Hepatocyte (in vitro differentiated cells): ENCODE measurements at regions not wholly inside any gene's neighbourhood (a gene's known extent, or its start where the extent isn't known, plus 50 kb on each side); places are given as distances from the start of the nearest gene placed in this dataset.

Source experiments
- DNase-seq: peaks from one replicate; pipeline ENCODE4 v3.0.0-alpha.2; 2016; ENCODE audit warnings: low spot score
- H2AFZ ChIP-seq: fragments of 200-600 bp; sonication (generic); 2 replicates; pipeline ENCODE4 v1.6.0; 2016; ENCODE audit warnings: antibody characterized with exemption, mild to moderate bottlenecking
- H3K27ac ChIP-seq: fragments of 200-600 bp; sonication (generic); 2 replicates; pipeline ENCODE4 v1.5.1; 2016; ENCODE audit warnings: mild to moderate bottlenecking
- H3K27me3 ChIP-seq: fragments of 200-600 bp; sonication (generic); 2 replicates; pipeline ENCODE4 v1.6.1; 2016
- H3K36me3 ChIP-seq: fragments of 200-600 bp; sonication (generic); replicated peaks from 2 replicates; pipeline ENCODE4 v1.5.1; 2016; ENCODE audit warnings: low read depth; ENCODE audit not compliant: insufficient read depth
- H3K4me1 ChIP-seq: fragments of 200-600 bp; sonication (generic); 2 replicates; pipeline ENCODE4 v1.5.1; 2016; ENCODE audit warnings: mild to moderate bottlenecking, moderate library complexity; ENCODE audit not compliant: insufficient read depth
- H3K4me2 ChIP-seq: fragments of 200-600 bp; sonication (generic); 2 replicates; pipeline ENCODE4 v1.6.0; 2016
- H3K4me3 ChIP-seq: fragments of 200-600 bp; sonication (generic); 2 replicates; pipeline ENCODE4 v1.5.1; 2016; ENCODE audit warnings: mild to moderate bottlenecking
- H3K79me2 ChIP-seq: fragments of 200-600 bp; sonication (generic); 2 replicates; pipeline ENCODE4 v1.6.0; 2017; ENCODE audit warnings: mild to moderate bottlenecking
- H3K9me2 ChIP-seq: fragments of 200-600 bp; sonication (generic); replicated peaks from 2 replicates; pipeline ENCODE4 v1.6.0; 2017; ENCODE audit warnings: mild to moderate bottlenecking; ENCODE audit not compliant: insufficient read depth
- H3K9me3 ChIP-seq: fragments of 200-600 bp; sonication (generic); 2 replicates; pipeline ENCODE4 v1.5.1; 2016; ENCODE audit warnings: low read depth, mild to moderate bottlenecking
- H4K20me1 ChIP-seq: fragments of 200-600 bp; sonication (generic); 2 replicates; pipeline ENCODE4 v1.6.0; 2016; ENCODE audit warnings: mild to moderate bottlenecking; ENCODE audit not compliant: insufficient read depth, poor library complexity, severe bottlenecking
- EZH2 ChIP-seq: fragments of 200-600 bp; sonication (generic); IDR thresholded peaks from 2 replicates; pipeline ENCODE4 v1.6.1; 2016; ENCODE audit warnings: antibody characterized with exemption, mild to moderate bottlenecking, borderline replicate concordance
- EZH2phosphoT487 ChIP-seq: fragments of 200-600 bp; sonication (generic); IDR thresholded peaks from one replicate; pipeline ENCODE4 v1.6.1; 2018; ENCODE audit warnings: antibody characterized with exemption, mild to moderate bottlenecking, low read depth, moderate library complexity; ENCODE audit not compliant: unreplicated experiment, severe bottlenecking
- WGBS: methylation state at CpG from one replicate; pipeline ENCODE4 v1.1.6; 2016; ENCODE audit warnings: low lambda C conversion rate; ENCODE audit errors: missing lambda C conversion rate; 5-methylcytosine and 5-hydroxymethylcytosine counted together
- TF ChIP-seq, protein P1 (sequence below): fragments of 200-600 bp; sonication (generic); IDR thresholded peaks from 2 replicates; pipeline ENCODE4 v1.5.1; 2016; ENCODE audit warnings: antibody characterized with exemption, mild to moderate bottlenecking; ENCODE audit not compliant: poor library complexity

DNA sequence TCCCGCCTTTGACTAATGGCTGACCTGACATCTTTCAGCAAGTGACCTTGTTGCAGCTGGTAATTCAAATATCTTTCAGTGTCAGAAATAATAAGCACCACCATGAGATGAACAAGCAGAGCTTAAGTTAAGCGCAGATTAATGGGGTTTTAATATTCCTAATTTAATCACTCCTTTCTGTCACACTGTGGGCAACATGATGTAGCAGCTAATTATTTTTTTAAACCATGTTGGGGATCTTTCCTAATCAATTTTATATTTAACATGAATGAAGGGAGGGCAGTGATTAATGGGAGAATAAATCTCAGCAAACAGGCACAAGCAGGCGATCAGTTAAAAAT lies 353.6 kb upstream of the TNRC6C start:
- TF ChIP-seq EZH2 (no peak), EZH2phosphoT487 (no peak)
- TF ChIP-seq, protein P1, sequence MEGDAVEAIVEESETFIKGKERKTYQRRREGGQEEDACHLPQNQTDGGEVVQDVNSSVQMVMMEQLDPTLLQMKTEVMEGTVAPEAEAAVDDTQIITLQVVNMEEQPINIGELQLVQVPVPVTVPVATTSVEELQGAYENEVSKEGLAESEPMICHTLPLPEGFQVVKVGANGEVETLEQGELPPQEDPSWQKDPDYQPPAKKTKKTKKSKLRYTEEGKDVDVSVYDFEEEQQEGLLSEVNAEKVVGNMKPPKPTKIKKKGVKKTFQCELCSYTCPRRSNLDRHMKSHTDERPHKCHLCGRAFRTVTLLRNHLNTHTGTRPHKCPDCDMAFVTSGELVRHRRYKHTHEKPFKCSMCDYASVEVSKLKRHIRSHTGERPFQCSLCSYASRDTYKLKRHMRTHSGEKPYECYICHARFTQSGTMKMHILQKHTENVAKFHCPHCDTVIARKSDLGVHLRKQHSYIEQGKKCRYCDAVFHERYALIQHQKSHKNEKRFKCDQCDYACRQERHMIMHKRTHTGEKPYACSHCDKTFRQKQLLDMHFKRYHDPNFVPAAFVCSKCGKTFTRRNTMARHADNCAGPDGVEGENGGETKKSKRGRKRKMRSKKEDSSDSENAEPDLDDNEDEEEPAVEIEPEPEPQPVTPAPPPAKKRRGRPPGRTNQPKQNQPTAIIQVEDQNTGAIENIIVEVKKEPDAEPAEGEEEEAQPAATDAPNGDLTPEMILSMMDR = no peak
- 97% methylated on average over 3 of the region's 3 CpGs for WGBS

DNA sequence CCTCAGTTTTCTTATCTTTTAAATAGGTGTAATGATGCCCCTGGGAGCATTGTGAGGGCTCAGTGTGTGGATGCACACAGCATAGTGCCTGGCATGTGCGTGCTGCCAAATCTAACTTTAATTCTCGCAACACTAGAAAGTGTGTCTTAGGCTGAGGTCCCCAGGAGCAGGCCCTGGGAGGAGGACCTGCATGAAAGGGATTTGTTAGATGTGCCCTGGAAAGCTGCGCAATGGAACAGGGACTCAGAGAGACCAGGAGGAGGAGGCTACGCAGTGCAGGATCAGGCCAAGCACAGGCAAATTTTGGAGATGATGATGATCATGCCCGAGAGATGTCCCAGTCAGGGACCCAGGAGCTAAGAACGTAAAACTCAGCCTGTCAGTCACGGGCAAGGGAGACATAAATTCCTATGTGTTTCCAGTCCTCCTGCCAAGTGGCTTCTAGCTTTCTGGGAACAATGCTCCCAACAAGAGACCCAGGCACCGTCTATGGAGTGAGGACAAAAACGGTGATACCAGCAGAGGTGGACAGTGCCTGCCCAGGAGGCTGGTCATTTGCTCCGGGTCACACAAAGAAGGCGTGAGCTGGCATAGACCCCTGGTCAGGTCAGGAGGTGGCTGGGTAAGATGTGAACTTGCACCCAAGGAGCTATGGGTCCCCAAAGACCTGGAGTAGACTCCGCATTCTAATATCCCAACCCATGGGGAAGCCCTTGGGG lies 352.2 kb upstream of the TNRC6C start:
- Histone ChIP-seq H3K27me3 (no peaks in the 10 kb centered on the region), H3K27ac (no peak overlapping the region), H3K4me2 (no peak overlapping the region), H3K9me2 (no peaks in the 10 kb centered on the region), H3K9me3 (no peaks in the 10 kb centered on the region), H4K20me1 (no peaks in the 10 kb centered on the region), H3K79me2 (no peaks in the 10 kb centered on the region), H3K4me3 (no peak overlapping the region), H2AFZ (no peak overlapping the region), H3K36me3 (no peaks in the 10 kb centered on the region), H3K4me1 (peaks cover 35% of the 10 kb centered on the region)
- WGBS = 93% methylated on average over 12 of the region's 12 CpGs
- TF ChIP-seq EZH2 = no peak
- TF ChIP-seq, protein P1 = no peak
- no peak for TF ChIP-seq EZH2phosphoT487
- DNase-seq = no peak

More for the DNA sequence above, 353.6 kb upstream of the TNRC6C start:
- H3K27me3 ChIP-seq = no peaks in the 10 kb centered on the region
- no peaks in the 10 kb centered on the region for H3K9me2 ChIP-seq
- no peaks in the 10 kb centered on the region for H3K36me3 ChIP-seq
- H3K4me2 ChIP-seq = no peak overlapping the region
- DNase-seq = no peak
- no peak overlapping the region for H3K4me3 ChIP-seq
- no peak overlapping the region for H2AFZ ChIP-seq
- H4K20me1 ChIP-seq = no peaks in the 10 kb centered on the region
- no peaks in the 10 kb centered on the region for H3K79me2 ChIP-seq
- H3K4me1 ChIP-seq = peaks cover 30% of the 10 kb centered on the region
- no peaks in the 10 kb centered on the region for H3K9me3 ChIP-seq
- no peak overlapping the region for H3K27ac ChIP-seq

DNA sequence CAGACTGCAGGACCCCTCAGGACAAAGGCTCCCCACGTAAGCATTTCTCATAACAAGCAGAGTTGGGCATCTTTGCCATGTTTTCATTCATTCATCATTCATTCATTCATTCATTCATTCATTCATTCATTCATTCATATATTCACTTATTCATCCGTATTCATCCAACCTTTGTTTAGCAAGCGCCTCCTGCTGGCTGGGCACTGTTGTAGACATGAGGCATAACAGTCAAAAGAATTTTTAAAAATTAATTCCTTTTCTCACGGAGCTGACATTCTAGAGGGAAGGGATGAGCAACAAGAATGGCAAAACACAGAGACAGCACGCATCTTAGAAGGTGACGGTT lies 351.7 kb upstream of the TNRC6C start:
- H4K20me1 ChIP-seq = no peaks in the 10 kb centered on the region
- no peak overlapping the region for H3K27ac ChIP-seq
- H3K79me2 ChIP-seq = no peaks in the 10 kb centered on the region
- H3K9me3 ChIP-seq = no peaks in the 10 kb centered on the region
- no peak overlapping the region for H3K4me2 ChIP-seq
- no peaks in the 10 kb centered on the region for H3K27me3 ChIP-seq
- no peak overlapping the region for H2AFZ ChIP-seq
- no peaks in the 10 kb centered on the region for H3K9me2 ChIP-seq
- 95% methylated on average over 6 of the region's 6 CpGs for WGBS
- TF ChIP-seq EZH2phosphoT487 (no peak), EZH2 (no peak)
- TF ChIP-seq, protein P1 = no peak
- H3K4me1 ChIP-seq = peaks cover 30% of the 10 kb centered on the region
- no peak overlapping the region for H3K4me3 ChIP-seq
- H3K36me3 ChIP-seq = no peaks in the 10 kb centered on the region
- no peak for DNase-seq

DNA sequence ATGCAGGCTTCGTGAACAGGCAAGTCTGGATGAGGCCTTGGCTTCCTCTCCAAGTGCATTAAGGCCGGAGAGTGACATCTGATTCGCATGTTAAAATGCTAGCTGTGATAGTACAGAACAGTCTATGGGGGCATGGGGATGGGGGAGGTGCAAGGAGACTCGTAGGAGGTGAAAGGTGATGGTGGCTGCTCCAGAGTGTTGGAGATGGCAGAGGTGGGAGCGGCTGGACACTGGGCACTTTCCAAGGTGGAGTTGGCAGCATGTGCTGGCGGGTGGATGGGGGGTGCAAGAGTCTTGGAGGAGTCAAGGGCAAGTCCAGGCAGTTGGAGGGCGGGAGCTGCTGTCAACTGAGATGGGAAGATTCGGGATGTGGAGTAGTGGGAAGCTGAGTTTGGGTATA lies 350.9 kb upstream of the TNRC6C start:
- Histone ChIP-seq H3K27ac (no peak overlapping the region), H3K4me1 (peaks cover 24% of the 10 kb centered on the region), H4K20me1 (no peaks in the 10 kb centered on the region), H3K36me3 (no peaks in the 10 kb centered on the region), H3K4me2 (no peak overlapping the region), H3K27me3 (no peaks in the 10 kb centered on the region), H2AFZ (no peak overlapping the region), H3K9me3 (no peaks in the 10 kb centered on the region), H3K4me3 (no peak overlapping the region), H3K79me2 (no peaks in the 10 kb centered on the region), H3K9me2 (no peaks in the 10 kb centered on the region)
- DNase-seq = no peak
- 95% methylated on average over 8 of the region's 8 CpGs for WGBS
- TF ChIP-seq, protein P1 = no peak
- TF ChIP-seq EZH2phosphoT487 (no peak), EZH2 (no peak)
